B cell (primary cell): ENCODE measurements at regions not wholly inside any gene's neighbourhood (a gene's known extent, or its start where the extent isn't known, plus 50 kb on each side); places are given as distances from the start of the nearest gene placed in this dataset.

Experiments used
- ATAC-seq: fragments of 200-7000 bp; cut with Tn5 transposase; one replicate; pipeline ENCODE4 v1.10.0; 2021; ENCODE audit warnings: low read depth, mild to moderate bottlenecking, moderate number of reproducible peaks, moderate library complexity
- CTCF ChIA-PET: fragments of 350-600 bp; sonication (Branson Sonifier 250); formaldehyde crosslinking; loops from one replicate; lab custom pipeline; 2021; ENCODE audit warnings: antibody characterized with exemption, inconsistent platforms; lab: Charles Lee
- POLR2A ChIA-PET: fragments of 350-600 bp; sonication (Branson Sonifier 250); formaldehyde crosslinking; loops from one replicate; lab custom pipeline; 2021; ENCODE audit warnings: antibody characterized with exemption; lab: Charles Lee
- DNase-seq: peaks from one replicate; pipeline ENCODE4 v3.0.0; 2013
- H2AFZ ChIP-seq: 2 replicates; pipeline ENCODE4 v1.6.1; 2012; ENCODE audit warnings: mild to moderate bottlenecking, low read depth, low read length; ENCODE audit not compliant: insufficient read depth, poor library complexity, severe bottlenecking
- H3K27ac ChIP-seq, 2 donors: 1 replicate in 1 of 2; 2 replicates in 1 of 2; pipeline ENCODE4 v1.5.1; 2012 to 2013; ENCODE audit warnings: low read length in 2 of 2, mild to moderate bottlenecking in 2 of 2, moderate library complexity in 1 of 2
- H3K27me3 ChIP-seq, 4 experiments: fragments of 200-600 bp in 1 of 4; sonication (generic) in 1 of 4; replicated peaks in 1 of 4; 1 replicate in 2 of 4; 2 replicates in 2 of 4; pipeline versions ENCODE4 v1.6.1 to v1.7.0; 2013 to 2016; ENCODE audit warnings: low read length in 3 of 4, mild to moderate bottlenecking in 2 of 4, mixed read lengths in 1 of 4, moderate library complexity in 1 of 4; ENCODE audit not compliant: insufficient read depth in 4 of 4, control insufficient read depth in 3 of 4; ENCODE audit errors: control extremely low read depth in 1 of 4
- H3K36me3 ChIP-seq, 2 experiments: replicated peaks in 1 of 2; 1 replicate in 1 of 2; 2 replicates in 1 of 2; pipeline versions ENCODE4 v1.6.1 to v1.7.1; 2013; ENCODE audit warnings: low read length in 1 of 2; ENCODE audit not compliant: insufficient read depth in 2 of 2, control insufficient read depth in 1 of 2; ENCODE audit errors: control extremely low read depth in 1 of 2, extremely low read depth in 1 of 2
- H3K4me1 ChIP-seq, 2 donors: fragments of 200-600 bp in 1 of 2; sonication (generic) in 1 of 2; 1 replicate in 1 of 2; 2 replicates in 1 of 2; pipeline versions ENCODE4 v1.5.1 to v1.6.1; 2013 to 2017; ENCODE audit warnings: low read length in 2 of 2; ENCODE audit not compliant: control insufficient read depth in 2 of 2, insufficient read depth in 2 of 2
- H3K4me2 ChIP-seq: replicated peaks from 2 replicates; pipeline ENCODE3; 2012; ENCODE audit warnings: mild to moderate bottlenecking, low read depth, low read length; ENCODE audit not compliant: poor library complexity, severe bottlenecking
- H3K4me3 ChIP-seq, 5 experiments: fragments of 200-600 bp in 1 of 5; sonication (generic) in 1 of 5; 1 replicate in 3 of 5; 2 replicates in 2 of 5; pipeline versions ENCODE4 v1.5.1 to v1.7.0; 2011 to 2016; ENCODE audit warnings: low read length in 4 of 5, mild to moderate bottlenecking in 4 of 5, low read depth in 2 of 5, control low read depth in 1 of 5, moderate library complexity in 1 of 5; ENCODE audit not compliant: insufficient read depth in 1 of 5; ENCODE audit errors: control extremely low read depth in 1 of 5, extremely low read depth in 1 of 5
- H3K79me2 ChIP-seq: fragments of 200-600 bp; sonication (generic); one replicate; pipeline ENCODE4 v1.6.0; 2016; ENCODE audit warnings: low read length; ENCODE audit not compliant: control insufficient read depth, insufficient read depth
- H3K9ac ChIP-seq: fragments of 200-600 bp; sonication (generic); 2 replicates; pipeline ENCODE4 v1.6.1; 2017; ENCODE audit warnings: mild to moderate bottlenecking, low read length, moderate library complexity
- H3K9me3 ChIP-seq, 3 donors: one replicate each; pipeline versions ENCODE4 v1.6.1 to v1.7.1; 2013; ENCODE audit warnings: low read length in 2 of 3; ENCODE audit not compliant: control insufficient read depth in 2 of 3, insufficient read depth in 1 of 3; ENCODE audit errors: control extremely low read depth in 1 of 3
- H4K20me1 ChIP-seq: 2 replicates; pipeline ENCODE4 v1.6.0; 2012; ENCODE audit warnings: mild to moderate bottlenecking, low read length; ENCODE audit not compliant: insufficient read depth, control insufficient read depth, poor library complexity, severe bottlenecking
- H3K27ac Mint-ChIP-seq: one replicate; pipeline ENCODE4 v1.8.0; 2021; ENCODE audit warnings: mixed read lengths
- H3K27me3 Mint-ChIP-seq: one replicate; pipeline ENCODE4 v1.8.0; 2021; ENCODE audit warnings: mixed read lengths
- H3K4me1 Mint-ChIP-seq: one replicate; pipeline ENCODE4 v1.8.0; 2021; ENCODE audit warnings: mixed read lengths
- H3K4me3 Mint-ChIP-seq: one replicate; pipeline ENCODE4 v1.8.0; 2021; ENCODE audit warnings: mixed read lengths
- H3K9me3 Mint-ChIP-seq: one replicate; pipeline ENCODE4 v1.8.0; 2022; ENCODE audit warnings: mixed read lengths; ENCODE audit not compliant: insufficient read depth
- CTCF ChIP-seq: fragments of 200-600 bp; IDR thresholded peaks from one replicate; pipeline ENCODE4 v1.8.0; 2022; ENCODE audit warnings: antibody characterized with exemption, mild to moderate bottlenecking
- EZH2 ChIP-seq: IDR thresholded peaks from 2 replicates; pipeline ENCODE4 v1.6.1; 2012; ENCODE audit warnings: borderline replicate concordance, low read depth, mild to moderate bottlenecking, moderate library complexity, low read length; ENCODE audit not compliant: insufficient read depth, poor library complexity, severe bottlenecking
- WGBS: methylation state at CpG from one replicate; pipeline ENCODE4 v1.1.5; 2013; ENCODE audit warnings: missing lambda C conversion rate; ENCODE audit not compliant: insufficient coverage; 5-methylcytosine and 5-hydroxymethylcytosine counted together
- intact Hi-C: fragments of 100-400 bp; cut with micrococcal nuclease; formaldehyde crosslinking; loops from one replicate; pipeline ENCODE4 v1.10.0; 2022

GRCh38 chr1:90650401-90650800, 66.7 kb downstream of the BARHL2 start:
- Histone ChIP-seq H3K4me2 (no peak overlapping the region), H2AFZ (no peak overlapping the region), H3K9ac (no peak overlapping the region), H3K36me3 (no peaks in the 10 kb centered on the region), H3K4me3 (no peak overlapping the region), H3K79me2 (no peaks in the 10 kb centered on the region), H4K20me1 (no peaks in the 10 kb centered on the region), H3K27me3 (no peaks in the 10 kb centered on the region), H3K9me3 (peaks cover 0 to 1% (median 0%) of the 10 kb centered on the region in 3 donors), H3K4me1 (no peaks in the 10 kb centered on the region), H3K27ac (no peak overlapping the region)
- Mint-ChIP-seq H3K27me3 (peaks cover 12% of the 10 kb centered on the region), H3K4me3 (no peak overlapping the region), H3K27ac (no peak overlapping the region), H3K9me3 (no peaks in the 10 kb centered on the region), H3K4me1 (no peaks in the 10 kb centered on the region)
- TF ChIP-seq CTCF (no peak), EZH2 (no peak)
- ChIA-PET CTCF (no interaction called here), POLR2A (no interaction called here)
- ATAC-seq, result no peak
- 72% methylated on average over 3 of the region's 4 CpGs for WGBS
- DNase-seq, result no peak
- intact Hi-C loops, result no loop called here

DNA sequence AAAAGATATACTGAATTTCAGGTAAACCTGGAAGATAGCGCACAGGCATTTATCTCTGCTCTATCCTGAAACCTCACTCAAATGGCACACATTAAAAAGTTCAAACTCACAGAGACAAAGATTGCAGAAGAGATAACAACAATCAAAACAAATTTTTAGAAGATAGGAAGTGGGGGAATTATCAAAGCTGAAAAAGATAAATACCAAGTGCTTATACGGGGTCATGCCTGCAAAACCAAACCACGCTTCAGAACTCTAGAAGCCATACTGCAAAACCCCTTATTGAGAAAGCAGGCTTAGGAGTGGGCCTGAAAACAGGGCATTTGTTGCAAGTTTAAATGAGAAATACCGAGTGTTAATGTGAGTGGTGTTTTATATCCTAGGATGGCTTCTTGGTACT, 76.8 kb downstream of the BARHL2 start:
- POLR2A ChIA-PET, result no interaction called here
- H2AFZ ChIP-seq, result no peak overlapping the region
- CTCF ChIA-PET, result no interaction called here
- H3K4me3 Mint-ChIP-seq, result no peak overlapping the region
- no peak overlapping the region for H3K4me2 ChIP-seq
- H3K9ac ChIP-seq, result no peak overlapping the region
- H3K4me1 Mint-ChIP-seq, result no peaks in the 10 kb centered on the region
- no peak overlapping the region for H3K27ac ChIP-seq
- no peaks in the 10 kb centered on the region for H3K79me2 ChIP-seq
- H3K4me3 ChIP-seq, result no peak overlapping the region
- DNase-seq (no peak), ATAC-seq (no peak)
- no peaks in the 10 kb centered on the region for H3K27me3 ChIP-seq
- no CpG with 5 or more reads among the region's 4 CpGs for WGBS
- H3K36me3 ChIP-seq, result no peaks in the 10 kb centered on the region
- H3K27ac Mint-ChIP-seq, result no peak overlapping the region
- H3K4me1 ChIP-seq, result no peaks in the 10 kb centered on the region
- no peaks in the 10 kb centered on the region for H3K9me3 Mint-ChIP-seq
- H3K9me3 ChIP-seq, result no peaks in the 10 kb centered on the region
- TF ChIP-seq EZH2 (no peak), CTCF (no peak)
- H4K20me1 ChIP-seq, result no peaks in the 10 kb centered on the region
- intact Hi-C loops, result no loop called here
- H3K27me3 Mint-ChIP-seq, result peaks cover 9% of the 10 kb centered on the region
